ENCODE measurements at regions not wholly inside any gene's neighbourhood (a gene's known extent, or its start where the extent isn't known, plus 50 kb on each side); places are given as distances from the start of the nearest gene placed in this dataset.

- no peak for DNase-seq
Measured at GRCh38 chr1:105636052-105636451, 1420.4 kb upstream of the PRMT6 start.

GRCh38 chr1:105641407-105641806, 1415.1 kb upstream of the PRMT6 start:
- no peak for DNase-seq

GRCh38 chr1:105652109-105652508, 1404.4 kb upstream of the PRMT6 start:
- DNase-seq = no peak

- DNase-seq = no peak
Measured at GRCh38 chr1:105655032-105655431, 1401.4 kb upstream of the PRMT6 start.

GRCh38 chr1:105664495-105664894, 1392.0 kb upstream of the PRMT6 start:
- DNase-seq = no peak

- DNase-seq = no peak
Measured at GRCh38 chr1:105678334-105678733, 1378.1 kb upstream of the PRMT6 start.

- no peak for DNase-seq
Measured at GRCh38 chr1:105684714-105685113, 1371.8 kb upstream of the PRMT6 start.

- DNase-seq = no peak
Measured at GRCh38 chr1:105686026-105686425, 1370.4 kb upstream of the PRMT6 start.

- DNase-seq = no peak
Measured at GRCh38 chr1:105686874-105687690, 1369.4 kb upstream of the PRMT6 start.

- DNase-seq = no peak
Measured at GRCh38 chr1:105700723-105701122, 1355.8 kb upstream of the PRMT6 start.

GRCh38 chr1:105724286-105724685, 1332.2 kb upstream of the PRMT6 start:
- DNase-seq = no peak

GRCh38 chr1:105730701-105731100, 1325.8 kb upstream of the PRMT6 start:
- no peak for DNase-seq

- DNase-seq = no peak
Measured at GRCh38 chr1:105736349-105736748, 1320.1 kb upstream of the PRMT6 start.

GRCh38 chr1:105779727-105780126, 1276.7 kb upstream of the PRMT6 start:
- DNase-seq = no peak

GRCh38 chr1:105785021-105785420, 1271.5 kb upstream of the PRMT6 start:
- DNase-seq = no peak

- DNase-seq = peak in 1 of 5 experiments; percentile 5
Measured at GRCh38 chr1:105793536-105794146, 1262.8 kb upstream of the PRMT6 start.

GRCh38 chr1:105795741-105796140, 1260.7 kb upstream of the PRMT6 start:
- no peak for DNase-seq

- DNase-seq = no peak
Measured at GRCh38 chr1:105830571-105831146, 1225.8 kb upstream of the PRMT6 start.

- no peak for DNase-seq
Measured at GRCh38 chr1:105838071-105838470, 1218.4 kb upstream of the PRMT6 start.

GRCh38 chr1:105865546-105865945, 1190.9 kb upstream of the PRMT6 start:
- DNase-seq = no peak

GRCh38 chr1:105872817-105873216, 1183.7 kb upstream of the PRMT6 start:
- DNase-seq = no peak

- DNase-seq = no peak
Measured at GRCh38 chr1:105874621-105875020, 1181.9 kb upstream of the PRMT6 start.

GRCh38 chr1:105886309-105886708, 1170.2 kb upstream of the PRMT6 start:
- no peak for DNase-seq

GRCh38 chr1:105891308-105891707, 1165.2 kb upstream of the PRMT6 start:
- no peak for DNase-seq
